KMS-11 (cell line): ENCODE measurements at regions not wholly inside any gene's neighbourhood (a gene's known extent, or its start where the extent isn't known, plus 50 kb on each side); places are given as distances from the start of the nearest gene placed in this dataset.

Experiments
- H2AFZ ChIP-seq: fragments of 200-600 bp; sonication (generic); 2 replicates; pipeline ENCODE4 v1.6.1; 2016; ENCODE audit warnings: antibody characterized with exemption, mixed run types, low read depth
- H3K27ac ChIP-seq: fragments of 200-600 bp; sonication (generic); 2 replicates; pipeline ENCODE4 v1.6.1; 2016; ENCODE audit warnings: mild to moderate bottlenecking, mixed run types
- H3K27me3 ChIP-seq: fragments of 200-600 bp; sonication (generic); 2 replicates; pipeline ENCODE4 v1.6.1; 2017; ENCODE audit warnings: mild to moderate bottlenecking, low read depth, mixed run types, moderate library complexity; ENCODE audit not compliant: insufficient read depth
- H3K36me3 ChIP-seq: fragments of 200-600 bp; sonication (generic); 2 replicates; pipeline ENCODE4 v1.6.1; 2017; ENCODE audit warnings: mild to moderate bottlenecking, mixed run types; ENCODE audit not compliant: insufficient read depth
- H3K4me1 ChIP-seq: fragments of 200-600 bp; sonication (generic); 2 replicates; pipeline ENCODE4 v1.6.1; 2016; ENCODE audit warnings: mild to moderate bottlenecking, low read depth, mixed run types; ENCODE audit not compliant: poor library complexity, severe bottlenecking
- H3K4me2 ChIP-seq: fragments of 200-600 bp; sonication (generic); 2 replicates; pipeline ENCODE4 v1.7.0; 2016; ENCODE audit warnings: mild to moderate bottlenecking, mixed run types
- H3K4me3 ChIP-seq: fragments of 200-600 bp; sonication (generic); IDR thresholded peaks from 2 replicates; pipeline ENCODE4 v1.6.1; 2017; ENCODE audit warnings: low read depth, low read length, mixed read lengths; ENCODE audit not compliant: insufficient read depth
- H3K79me2 ChIP-seq: fragments of 200-600 bp; sonication (generic); 2 replicates; pipeline ENCODE4 v1.6.1; 2016; ENCODE audit warnings: low read depth, mixed run types; ENCODE audit not compliant: insufficient read depth
- H3K9ac ChIP-seq: fragments of 200-600 bp; sonication (generic); 2 replicates; pipeline ENCODE4 v1.6.1; 2016; ENCODE audit warnings: mild to moderate bottlenecking, mixed run types
- H4K20me1 ChIP-seq: fragments of 200-600 bp; sonication (generic); 2 replicates; pipeline ENCODE4 v1.6.1; 2016; ENCODE audit warnings: mild to moderate bottlenecking, mixed run types; ENCODE audit not compliant: insufficient read depth
- CTCF ChIP-seq: fragments of 200-600 bp; sonication (generic); conservative IDR thresholded peaks from 2 replicates; pipeline ENCODE4 v1.6.1; 2017; ENCODE audit warnings: low read depth, mild to moderate bottlenecking, antibody characterized with exemption, low read length, moderate library complexity, mixed read lengths

- H3K36me3 ChIP-seq, result no peaks in the 10 kb centered on the region
- no peak for TF ChIP-seq CTCF
- no peak overlapping the region for H2AFZ ChIP-seq
- no peak overlapping the region for H3K27ac ChIP-seq
- no peak overlapping the region for H3K4me2 ChIP-seq
- no peaks in the 10 kb centered on the region for H4K20me1 ChIP-seq
- no peak overlapping the region for H3K9ac ChIP-seq
- no peak overlapping the region for H3K4me3 ChIP-seq
- no peaks in the 10 kb centered on the region for H3K79me2 ChIP-seq
- H3K4me1 ChIP-seq, result no peaks in the 10 kb centered on the region
- no peaks in the 10 kb centered on the region for H3K27me3 ChIP-seq
These were observed 143.6 kb upstream of the SERP2 start for GRCh38 chr13:44230071-44230470.

- Histone ChIP-seq H3K27ac (no peak overlapping the region), H3K4me3 (no peak overlapping the region), H3K79me2 (no peaks in the 10 kb centered on the region), H2AFZ (no peak overlapping the region), H3K36me3 (no peaks in the 10 kb centered on the region), H3K4me2 (no peak overlapping the region), H3K27me3 (no peaks in the 10 kb centered on the region), H4K20me1 (no peaks in the 10 kb centered on the region), H3K4me1 (no peaks in the 10 kb centered on the region), H3K9ac (no peak overlapping the region)
- no peak for TF ChIP-seq CTCF
These were observed 142.9 kb upstream of the SERP2 start for GRCh38 chr13:44230736-44231135.

GRCh38 chr13:44231786-44232516 is 141.7 kb upstream of the SERP2 start:
- Histone ChIP-seq H4K20me1 (no peaks in the 10 kb centered on the region), H3K4me3 (no peak overlapping the region), H3K27ac (no peak overlapping the region), H2AFZ (no peak overlapping the region), H3K4me2 (no peak overlapping the region), H3K9ac (no peak overlapping the region), H3K79me2 (no peaks in the 10 kb centered on the region), H3K36me3 (no peaks in the 10 kb centered on the region), H3K4me1 (no peaks in the 10 kb centered on the region), H3K27me3 (no peaks in the 10 kb centered on the region)
- no peak for TF ChIP-seq CTCF

GRCh38 chr13:44232774-44233173 is 140.8 kb upstream of the SERP2 start:
- Histone ChIP-seq H3K27ac (no peak overlapping the region), H3K27me3 (no peaks in the 10 kb centered on the region), H3K4me2 (no peak overlapping the region), H3K79me2 (no peaks in the 10 kb centered on the region), H2AFZ (no peak overlapping the region), H3K4me1 (no peaks in the 10 kb centered on the region), H3K9ac (no peak overlapping the region), H3K36me3 (no peaks in the 10 kb centered on the region), H3K4me3 (no peak overlapping the region), H4K20me1 (no peaks in the 10 kb centered on the region)
- no peak for TF ChIP-seq CTCF
